ENCODE measurements at regions not wholly inside any gene's neighbourhood (a gene's known extent, or its start where the extent isn't known, plus 50 kb on each side); places are given as distances from the start of the nearest gene placed in this dataset.

DNA sequence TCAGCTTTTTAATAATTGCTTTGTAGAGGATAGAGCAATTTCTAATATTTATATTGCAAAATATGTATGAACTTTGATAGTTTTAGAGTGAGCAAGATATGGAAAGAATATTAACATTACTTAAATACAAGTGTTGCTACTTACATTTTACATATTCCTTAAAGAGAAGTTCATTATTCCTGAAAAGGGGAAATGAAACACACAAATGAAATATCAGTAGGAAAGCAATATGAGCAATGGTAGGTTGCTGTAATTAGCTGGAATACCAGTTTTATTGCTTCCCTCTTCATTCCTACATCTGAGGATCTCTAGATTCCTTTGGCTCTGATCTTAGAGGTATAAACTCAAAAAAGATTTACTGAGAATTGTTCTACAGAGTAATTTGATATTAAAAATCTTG lies 414.1 kb downstream of the FAM170A start:
- DNase-seq (ENCODE audit: low spot score in 2 of 2, unreplicated experiment in 2 of 2): no peak
- no peaks in the 10 kb centered on the region for H3K4me1 Mint-ChIP-seq
- H3K27ac Mint-ChIP-seq: no peak overlapping the region
- H3K4me3 Mint-ChIP-seq: no peak overlapping the region
- no peaks in the 10 kb centered on the region for H3K9me3 Mint-ChIP-seq
- peaks cover 2% of the 10 kb centered on the region for H3K27me3 Mint-ChIP-seq (ENCODE audit: low read depth)
- TF ChIP-seq, protein P1, sequence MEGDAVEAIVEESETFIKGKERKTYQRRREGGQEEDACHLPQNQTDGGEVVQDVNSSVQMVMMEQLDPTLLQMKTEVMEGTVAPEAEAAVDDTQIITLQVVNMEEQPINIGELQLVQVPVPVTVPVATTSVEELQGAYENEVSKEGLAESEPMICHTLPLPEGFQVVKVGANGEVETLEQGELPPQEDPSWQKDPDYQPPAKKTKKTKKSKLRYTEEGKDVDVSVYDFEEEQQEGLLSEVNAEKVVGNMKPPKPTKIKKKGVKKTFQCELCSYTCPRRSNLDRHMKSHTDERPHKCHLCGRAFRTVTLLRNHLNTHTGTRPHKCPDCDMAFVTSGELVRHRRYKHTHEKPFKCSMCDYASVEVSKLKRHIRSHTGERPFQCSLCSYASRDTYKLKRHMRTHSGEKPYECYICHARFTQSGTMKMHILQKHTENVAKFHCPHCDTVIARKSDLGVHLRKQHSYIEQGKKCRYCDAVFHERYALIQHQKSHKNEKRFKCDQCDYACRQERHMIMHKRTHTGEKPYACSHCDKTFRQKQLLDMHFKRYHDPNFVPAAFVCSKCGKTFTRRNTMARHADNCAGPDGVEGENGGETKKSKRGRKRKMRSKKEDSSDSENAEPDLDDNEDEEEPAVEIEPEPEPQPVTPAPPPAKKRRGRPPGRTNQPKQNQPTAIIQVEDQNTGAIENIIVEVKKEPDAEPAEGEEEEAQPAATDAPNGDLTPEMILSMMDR (IDR thresholded peaks at IDR 0.05; ENCODE audit: unreplicated experiment): no peak
- no peaks in the 10 kb centered on the region for H3K36me3 Mint-ChIP-seq

DNA sequence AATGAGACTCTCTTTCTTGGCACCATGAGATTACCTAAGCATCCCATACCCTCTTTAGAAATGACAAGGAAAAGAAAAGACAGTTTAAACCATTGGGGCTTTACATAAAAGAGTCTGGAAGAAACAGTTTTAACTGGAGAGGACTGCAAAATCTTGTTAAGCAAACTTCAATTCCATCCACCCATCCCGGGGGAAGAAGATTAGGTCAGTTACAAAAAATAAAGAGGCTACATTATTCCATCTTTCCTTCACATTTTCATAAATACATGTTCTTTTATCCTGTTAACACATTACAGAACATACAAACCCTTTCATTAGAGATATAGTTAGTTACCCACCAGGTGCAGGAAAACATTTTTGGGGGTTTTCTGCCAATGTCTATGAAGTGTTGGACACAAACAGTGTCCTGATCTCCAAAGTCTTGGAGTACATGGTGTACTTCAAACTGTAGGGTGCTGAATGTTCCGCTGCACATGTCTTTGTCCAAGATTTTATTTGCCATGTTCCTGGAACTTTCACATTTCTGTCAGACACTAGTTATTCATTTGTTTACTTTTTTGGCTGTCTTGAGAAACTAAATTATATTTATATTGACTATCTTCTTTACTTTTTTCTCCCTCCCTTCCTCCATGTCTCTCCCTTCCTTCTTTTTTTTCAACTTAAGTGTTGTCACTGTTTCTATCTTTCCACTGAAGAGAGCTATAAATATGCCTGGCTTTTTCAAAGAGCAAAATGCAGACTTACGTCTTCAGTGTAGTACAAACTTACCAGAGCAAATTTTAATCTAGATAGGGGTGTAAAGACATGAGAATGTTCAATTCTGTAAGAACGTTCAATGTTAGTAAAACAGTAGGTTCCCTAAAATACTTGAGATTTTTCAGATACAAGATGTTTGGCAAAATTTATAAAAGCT lies 410.9 kb upstream of the PRR16 start:
- Mint-ChIP-seq H3K27me3 (ENCODE audit: low read depth) (no peaks in the 10 kb centered on the region), H3K9me3 (peaks cover 12% of the 10 kb centered on the region), H3K27ac (no peak overlapping the region), H3K4me1 (no peaks in the 10 kb centered on the region), H3K36me3 (no peaks in the 10 kb centered on the region), H3K4me3 (no peak overlapping the region)
- TF ChIP-seq, protein P1 (IDR thresholded peaks at IDR 0.05; ENCODE audit: unreplicated experiment): no peak
- no peak for DNase-seq (ENCODE audit: low spot score in 2 of 2, unreplicated experiment in 2 of 2)

DNA sequence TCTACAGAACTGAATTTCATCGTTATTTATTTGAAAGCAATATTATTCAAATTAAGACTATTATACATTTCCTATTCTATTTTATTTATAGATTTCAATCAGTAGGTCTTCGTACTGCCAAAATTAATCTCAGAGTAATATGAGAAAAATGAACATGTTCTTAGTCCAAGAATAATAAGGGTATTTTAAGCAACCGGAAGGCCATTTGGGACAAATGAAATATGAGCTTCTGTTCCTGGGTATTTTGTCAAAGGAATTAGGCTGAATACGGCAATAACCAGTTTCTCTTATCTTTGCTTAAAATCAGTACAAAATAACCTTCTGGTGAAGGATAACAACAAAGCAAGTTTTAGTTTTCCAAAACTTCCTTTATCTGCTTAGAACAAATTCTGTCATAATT lies 410.3 kb upstream of the PRR16 start:
- TF ChIP-seq, protein P1 (IDR thresholded peaks at IDR 0.05; ENCODE audit: unreplicated experiment): no peak
- no peak overlapping the region for H3K27ac Mint-ChIP-seq
- no peaks in the 10 kb centered on the region for H3K4me1 Mint-ChIP-seq
- no peaks in the 10 kb centered on the region for H3K27me3 Mint-ChIP-seq (ENCODE audit: low read depth)
- H3K4me3 Mint-ChIP-seq: no peak overlapping the region
- no peaks in the 10 kb centered on the region for H3K36me3 Mint-ChIP-seq
- DNase-seq (ENCODE audit: low spot score in 2 of 2, unreplicated experiment in 2 of 2): no peak
- peaks cover 12% of the 10 kb centered on the region for H3K9me3 Mint-ChIP-seq

DNA sequence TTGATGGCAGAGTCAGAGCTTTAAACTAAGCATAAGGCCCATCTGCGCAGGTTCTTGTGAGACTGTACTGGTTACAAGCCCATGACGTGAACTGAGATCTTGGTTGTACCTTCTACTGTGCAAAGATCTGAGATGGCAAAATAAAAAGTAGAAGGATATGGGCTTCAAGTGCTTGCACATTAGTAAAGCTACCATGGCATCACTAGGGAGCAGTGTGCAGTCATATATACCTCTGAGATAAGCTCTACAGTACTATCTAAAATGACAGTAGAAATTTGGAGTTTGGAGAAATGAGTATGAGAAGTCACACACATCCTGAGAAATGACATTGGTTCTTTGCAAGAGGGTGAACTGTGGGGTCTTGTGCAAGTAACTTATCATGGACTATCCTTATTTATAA lies 408.2 kb upstream of the PRR16 start:
- Mint-ChIP-seq H3K4me3 (no peak overlapping the region), H3K4me1 (no peaks in the 10 kb centered on the region), H3K27ac (no peak overlapping the region), H3K36me3 (no peaks in the 10 kb centered on the region), H3K9me3 (peaks cover 3% of the 10 kb centered on the region), H3K27me3 (ENCODE audit: low read depth) (no peaks in the 10 kb centered on the region)
- no peak for DNase-seq (ENCODE audit: low spot score in 2 of 2, unreplicated experiment in 2 of 2)
- TF ChIP-seq, protein P1 (IDR thresholded peaks at IDR 0.05; ENCODE audit: unreplicated experiment): no peak

DNA sequence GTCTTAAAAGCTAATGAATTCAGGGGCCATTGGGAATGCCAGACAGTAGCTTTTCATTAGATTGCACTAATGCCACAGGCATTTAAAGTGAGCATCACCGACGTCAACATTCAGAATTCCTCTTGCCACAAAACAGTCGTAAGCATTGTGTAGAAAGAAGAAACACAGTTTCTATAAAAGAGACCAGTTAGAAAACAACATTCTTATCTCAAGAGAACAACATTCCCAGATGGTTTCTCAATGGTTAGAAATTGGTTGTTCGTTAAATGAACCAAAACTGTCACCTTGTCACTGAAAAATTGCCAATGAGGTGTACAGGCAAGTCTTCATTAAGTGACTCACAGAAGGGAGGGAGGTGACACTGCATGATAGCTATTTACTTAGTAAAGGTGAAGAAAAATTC lies 401.6 kb upstream of the PRR16 start:
- TF ChIP-seq, protein P1 (IDR thresholded peaks at IDR 0.05; ENCODE audit: unreplicated experiment): no peak
- Mint-ChIP-seq H3K9me3 (peaks cover 3% of the 10 kb centered on the region), H3K36me3 (no peaks in the 10 kb centered on the region), H3K27ac (no peak overlapping the region), H3K27me3 (ENCODE audit: low read depth) (no peaks in the 10 kb centered on the region), H3K4me1 (no peaks in the 10 kb centered on the region), H3K4me3 (no peak overlapping the region)
- DNase-seq (ENCODE audit: low spot score in 2 of 2, unreplicated experiment in 2 of 2): no peak
